Mesendoderm (in vitro differentiated cells): ENCODE measurements at regions not wholly inside any gene's neighbourhood (a gene's known extent, or its start where the extent isn't known, plus 50 kb on each side); places are given as distances from the start of the nearest gene placed in this dataset.

Experiments used
- DNase-seq: peaks from one replicate; pipeline ENCODE4 v3.0.0; 2013
- H2AK5ac ChIP-seq: 2 replicates; pipeline ENCODE4 v1.6.1; 2013; ENCODE audit warnings: low read length, inconsistent platforms
- H2BK120ac ChIP-seq: 2 replicates; pipeline ENCODE4 v1.6.1; 2013; ENCODE audit warnings: low read depth, mild to moderate bottlenecking, low read length, moderate library complexity, mixed read lengths
- H2BK15ac ChIP-seq: replicated peaks from 2 replicates; pipeline ENCODE4 v1.6.1; 2013; ENCODE audit warnings: low read depth, mild to moderate bottlenecking, moderate library complexity
- H2BK5ac ChIP-seq: 2 replicates; pipeline ENCODE4 v1.6.1; 2013; ENCODE audit warnings: low read length, inconsistent platforms
- H3K18ac ChIP-seq: 2 replicates; pipeline ENCODE4 v1.6.1; 2013; ENCODE audit warnings: mild to moderate bottlenecking, low read length, mixed read lengths
- H3K23ac ChIP-seq: one replicate; pipeline ENCODE4 v1.6.1; 2013; ENCODE audit warnings: low read length
- H3K27ac ChIP-seq: 2 replicates; pipeline ENCODE4 v1.5.1; 2013; ENCODE audit warnings: low read depth, mild to moderate bottlenecking, inconsistent platforms, low read length, moderate library complexity
- H3K27me3 ChIP-seq: 2 replicates; pipeline ENCODE4 v1.6.1; 2013; ENCODE audit warnings: low read length, control low read depth, mild to moderate bottlenecking, inconsistent platforms; ENCODE audit not compliant: insufficient read depth, poor library complexity
- H3K36me3 ChIP-seq: 2 replicates; pipeline ENCODE4 v1.6.1; 2013; ENCODE audit warnings: low read length, inconsistent platforms; ENCODE audit not compliant: control insufficient read depth, insufficient read depth
- H3K4ac ChIP-seq: one replicate; pipeline ENCODE4 v1.6.1; 2013; ENCODE audit warnings: low read depth, mild to moderate bottlenecking, low read length, moderate library complexity
- H3K4me1 ChIP-seq: 2 replicates; pipeline ENCODE4 v1.6.1; 2013; ENCODE audit warnings: low read depth, low read length, inconsistent platforms; ENCODE audit not compliant: control insufficient read depth
- H3K4me2 ChIP-seq: 2 replicates; pipeline ENCODE4 v1.6.1; 2013; ENCODE audit warnings: low read length
- H3K4me3 ChIP-seq: 2 replicates; pipeline ENCODE4 v1.5.1; 2013; ENCODE audit warnings: mild to moderate bottlenecking, low read length
- H3K56ac ChIP-seq: one replicate; pipeline ENCODE4 v1.6.1; 2013; ENCODE audit warnings: low read length
- H3K79me1 ChIP-seq: 2 replicates; pipeline ENCODE4 v1.6.1; 2013; ENCODE audit warnings: low read length, inconsistent platforms
- H3K79me2 ChIP-seq: 2 replicates; pipeline ENCODE4 v1.6.1; 2013; ENCODE audit warnings: mild to moderate bottlenecking, low read length; ENCODE audit not compliant: control insufficient read depth, insufficient read depth
- H3K9ac ChIP-seq: 2 replicates; pipeline ENCODE4 v1.6.1; 2013; ENCODE audit warnings: low read length, inconsistent platforms
- H4K5ac ChIP-seq: one replicate; pipeline ENCODE4 v1.6.1; 2013; ENCODE audit warnings: low read length
- H4K8ac ChIP-seq: one replicate; pipeline ENCODE4 v1.6.1; 2013; ENCODE audit warnings: low read depth, mild to moderate bottlenecking, control low read depth, low read length, moderate library complexity
- WGBS: extraction: QIAGEN DNeasy Blood & Tissue Kit; methylation state at CpG from one replicate; pipeline ENCODE4 v1.1.7; 2013; ENCODE audit warnings: low lambda C conversion rate, missing lambda C conversion rate; ENCODE audit not compliant: insufficient coverage; ENCODE audit errors: extremely low coverage; 5-methylcytosine and 5-hydroxymethylcytosine counted together

DNA sequence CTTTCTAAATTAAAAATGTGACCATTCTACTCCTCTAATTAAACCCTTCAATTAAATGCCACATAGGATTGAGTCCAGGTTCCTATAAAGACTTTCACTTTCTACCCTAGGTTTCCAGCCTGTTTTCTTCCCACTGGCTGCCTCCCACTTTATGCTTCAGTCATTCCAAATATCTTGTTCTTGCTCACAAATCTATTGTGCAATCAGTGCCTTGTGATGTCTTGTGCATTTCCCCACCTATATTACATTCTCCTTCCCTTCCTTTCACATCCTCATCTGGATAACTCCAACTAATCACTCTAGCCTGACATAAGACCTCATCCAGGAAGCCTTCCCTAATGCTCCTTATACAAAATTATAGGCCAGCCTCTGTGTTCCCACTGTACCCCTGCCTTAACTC, 281.7 kb upstream of the LRATD1 start:
- no peaks in the 10 kb centered on the region for H3K4me1 ChIP-seq
- no peaks in the 10 kb centered on the region for H3K79me1 ChIP-seq
- no peak overlapping the region for H3K18ac ChIP-seq
- no peaks in the 10 kb centered on the region for H3K36me3 ChIP-seq
- H3K27ac ChIP-seq = no peak overlapping the region
- H3K4ac ChIP-seq = no peak overlapping the region
- H4K5ac ChIP-seq = no peak overlapping the region
- H2BK5ac ChIP-seq = no peak overlapping the region
- no peak overlapping the region for H2BK120ac ChIP-seq
- no peak overlapping the region for H3K9ac ChIP-seq
- no peak overlapping the region for H3K56ac ChIP-seq
- no peak overlapping the region for H2AK5ac ChIP-seq
- H2BK15ac ChIP-seq = no peak overlapping the region
- no peaks in the 10 kb centered on the region for H3K79me2 ChIP-seq
- H3K23ac ChIP-seq = no peak overlapping the region
- no peak overlapping the region for H3K4me2 ChIP-seq
- no peak overlapping the region for H4K8ac ChIP-seq
- DNase-seq = no peak
- H3K4me3 ChIP-seq = no peak overlapping the region
- no peaks in the 10 kb centered on the region for H3K27me3 ChIP-seq

DNA sequence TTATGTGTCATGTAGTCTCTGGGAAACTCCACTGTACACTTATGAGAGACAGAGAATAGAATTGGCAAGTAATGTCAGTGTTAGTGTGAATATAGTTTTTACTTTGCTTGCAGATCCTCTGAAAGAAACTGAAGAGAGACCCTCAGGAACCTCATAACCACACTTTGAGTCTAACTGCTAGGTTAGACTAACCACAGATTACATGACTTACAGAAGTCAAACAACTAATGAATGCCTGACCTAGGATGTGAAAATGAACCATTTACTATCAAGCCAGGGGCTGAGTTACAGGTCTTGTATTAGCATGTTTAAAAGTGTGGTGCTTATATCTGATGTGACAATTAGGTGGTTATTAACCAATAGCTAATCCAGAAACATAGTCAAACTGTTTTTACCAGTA, 280.4 kb upstream of the LRATD1 start:
- no peak overlapping the region for H3K23ac ChIP-seq
- H3K27ac ChIP-seq = no peak overlapping the region
- H4K8ac ChIP-seq = no peak overlapping the region
- no peaks in the 10 kb centered on the region for H3K4me1 ChIP-seq
- DNase-seq = no peak
- H3K36me3 ChIP-seq = no peaks in the 10 kb centered on the region
- no peak overlapping the region for H3K9ac ChIP-seq
- no peak overlapping the region for H2BK15ac ChIP-seq
- H2BK5ac ChIP-seq = no peak overlapping the region
- H3K18ac ChIP-seq = no peak overlapping the region
- no peak overlapping the region for H2AK5ac ChIP-seq
- H3K4me2 ChIP-seq = no peak overlapping the region
- H2BK120ac ChIP-seq = no peak overlapping the region
- no peak overlapping the region for H3K4me3 ChIP-seq
- H3K4ac ChIP-seq = no peak overlapping the region
- H3K79me1 ChIP-seq = no peaks in the 10 kb centered on the region
- no peak overlapping the region for H3K56ac ChIP-seq
- H4K5ac ChIP-seq = no peak overlapping the region
- H3K79me2 ChIP-seq = no peaks in the 10 kb centered on the region
- H3K27me3 ChIP-seq = no peaks in the 10 kb centered on the region

DNA sequence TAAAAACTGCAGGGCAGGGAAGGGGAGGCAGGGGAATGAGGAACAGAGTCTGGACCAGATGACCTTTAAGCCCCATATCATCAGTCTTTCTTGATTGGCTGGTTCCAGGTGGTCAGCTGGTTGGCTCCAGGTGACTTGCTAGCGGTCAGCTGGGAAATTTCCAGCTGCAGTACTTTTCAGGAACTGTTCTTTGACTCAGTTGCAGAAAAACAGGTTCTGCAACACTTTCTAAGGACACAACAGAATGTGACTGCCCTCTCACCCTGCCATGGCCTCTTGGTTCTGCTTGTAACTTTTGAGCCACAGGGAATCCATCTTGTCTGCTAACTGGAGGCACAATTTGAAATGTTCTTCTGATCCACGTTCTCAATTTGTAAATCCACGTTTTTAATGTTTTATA, 278.3 kb upstream of the LRATD1 start:
- Histone ChIP-seq H3K4me1 (no peaks in the 10 kb centered on the region), H2AK5ac (no peak overlapping the region), H3K4ac (no peak overlapping the region), H3K4me2 (no peak overlapping the region), H3K79me2 (no peaks in the 10 kb centered on the region), H3K4me3 (no peak overlapping the region), H3K27me3 (no peaks in the 10 kb centered on the region), H4K5ac (no peak overlapping the region), H3K56ac (no peak overlapping the region), H3K27ac (no peak overlapping the region), H2BK120ac (no peak overlapping the region), H3K36me3 (no peaks in the 10 kb centered on the region), H3K18ac (no peak overlapping the region), H4K8ac (no peak overlapping the region), H3K9ac (no peak overlapping the region), H2BK5ac (no peak overlapping the region), H2BK15ac (no peak overlapping the region), H3K79me1 (no peaks in the 10 kb centered on the region), H3K23ac (no peak overlapping the region)
- WGBS = no CpG with 5 or more reads among the region's 3 CpGs
- DNase-seq = no peak

DNA sequence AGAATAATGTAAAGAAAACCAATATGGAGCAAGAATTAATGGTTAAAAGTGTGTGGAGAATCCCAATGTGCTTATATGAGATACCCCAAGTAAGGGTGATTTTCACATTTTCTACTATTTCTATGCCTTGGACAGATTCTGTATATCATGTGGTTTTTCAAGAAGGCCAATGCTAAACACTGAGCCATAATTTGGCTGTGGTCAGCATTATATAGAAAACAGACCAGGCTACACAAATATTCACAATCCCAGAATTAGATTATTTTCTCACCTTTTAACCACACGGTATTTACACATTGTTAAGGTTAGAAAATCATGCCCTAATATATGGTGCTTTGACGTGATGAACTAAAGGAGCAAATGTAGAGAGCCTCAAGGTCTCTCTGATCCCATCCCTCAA, 277.4 kb upstream of the LRATD1 start:
- Histone ChIP-seq H3K36me3 (no peaks in the 10 kb centered on the region), H3K4me2 (no peak overlapping the region), H3K56ac (no peak overlapping the region), H3K27me3 (no peaks in the 10 kb centered on the region), H3K18ac (no peak overlapping the region), H2BK120ac (no peak overlapping the region), H4K8ac (no peak overlapping the region), H2BK5ac (no peak overlapping the region), H3K27ac (no peak overlapping the region), H2BK15ac (no peak overlapping the region), H3K23ac (no peak overlapping the region), H2AK5ac (no peak overlapping the region), H3K4me1 (no peaks in the 10 kb centered on the region), H3K79me2 (no peaks in the 10 kb centered on the region), H3K4ac (no peak overlapping the region), H3K9ac (no peak overlapping the region), H4K5ac (no peak overlapping the region), H3K4me3 (no peak overlapping the region), H3K79me1 (no peaks in the 10 kb centered on the region)
- no CpG with 5 or more reads among the region's 2 CpGs for WGBS
- no peak for DNase-seq

DNA sequence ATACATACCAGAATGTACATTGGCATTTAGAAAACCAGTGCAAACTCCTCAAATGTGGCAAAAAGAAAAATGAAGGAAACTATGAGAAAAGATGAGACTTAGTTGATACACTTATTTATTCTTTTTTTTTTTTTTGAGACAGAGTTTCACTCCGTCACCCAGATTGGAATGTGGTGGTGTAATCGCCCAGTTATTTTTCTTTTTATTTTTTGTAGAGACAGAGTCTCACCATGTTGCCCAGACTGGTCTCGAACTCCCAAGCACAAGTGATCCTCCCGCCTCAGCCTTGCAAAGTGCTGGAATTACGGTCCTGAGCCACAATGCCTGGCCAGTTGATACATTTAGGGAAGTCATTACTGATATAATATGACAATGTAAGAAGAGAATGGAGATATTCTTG, 274.2 kb upstream of the LRATD1 start:
- Histone ChIP-seq H3K79me1 (no peaks in the 10 kb centered on the region), H4K5ac (no peak overlapping the region), H3K4ac (no peak overlapping the region), H3K79me2 (no peaks in the 10 kb centered on the region), H3K27ac (no peak overlapping the region), H3K18ac (no peak overlapping the region), H4K8ac (no peak overlapping the region), H3K23ac (no peak overlapping the region), H2BK5ac (no peak overlapping the region), H2BK15ac (no peak overlapping the region), H3K4me1 (no peaks in the 10 kb centered on the region), H2BK120ac (no peak overlapping the region), H3K4me2 (no peak overlapping the region), H3K9ac (no peak overlapping the region), H3K56ac (no peak overlapping the region), H3K27me3 (no peaks in the 10 kb centered on the region), H3K36me3 (no peaks in the 10 kb centered on the region), H3K4me3 (no peak overlapping the region), H2AK5ac (no peak overlapping the region)
- WGBS = no CpG with 5 or more reads among the region's 5 CpGs
- no peak for DNase-seq

DNA sequence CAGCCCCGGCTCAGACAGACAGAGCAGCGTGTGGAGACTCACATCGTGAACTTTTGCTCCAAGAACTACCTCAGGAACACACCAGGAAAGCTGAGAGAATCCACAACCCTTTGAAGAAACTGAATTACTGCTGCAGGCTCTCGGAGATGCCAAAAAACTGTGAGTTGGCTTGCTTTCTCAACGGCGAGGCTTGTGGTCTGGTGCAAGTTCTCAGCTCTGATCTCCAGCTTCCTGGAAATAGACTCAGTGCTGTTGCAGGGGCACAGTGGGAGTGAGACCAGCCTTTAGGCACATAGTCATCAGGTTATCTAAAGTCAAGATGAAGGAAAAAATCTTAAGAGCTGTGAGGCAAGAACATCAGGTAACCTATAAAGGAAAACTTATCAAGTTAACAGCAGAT, 273.7 kb upstream of the LRATD1 start:
- H3K4me1 ChIP-seq = no peaks in the 10 kb centered on the region
- no peak overlapping the region for H3K18ac ChIP-seq
- no peak overlapping the region for H2BK5ac ChIP-seq
- H3K4ac ChIP-seq = no peak overlapping the region
- no CpG with 5 or more reads among the region's 6 CpGs for WGBS
- H3K36me3 ChIP-seq = no peaks in the 10 kb centered on the region
- H4K5ac ChIP-seq = no peak overlapping the region
- H2BK120ac ChIP-seq = no peak overlapping the region
- no peak overlapping the region for H3K27ac ChIP-seq
- no peak for DNase-seq
- H3K79me1 ChIP-seq = no peaks in the 10 kb centered on the region
- H2AK5ac ChIP-seq = no peak overlapping the region
- no peak overlapping the region for H3K23ac ChIP-seq
- no peak overlapping the region for H3K9ac ChIP-seq
- H4K8ac ChIP-seq = no peak overlapping the region
- no peak overlapping the region for H3K4me2 ChIP-seq
- H3K79me2 ChIP-seq = no peaks in the 10 kb centered on the region
- H3K4me3 ChIP-seq = no peak overlapping the region
- H2BK15ac ChIP-seq = no peak overlapping the region
- H3K56ac ChIP-seq = no peak overlapping the region
- no peaks in the 10 kb centered on the region for H3K27me3 ChIP-seq
